22Rv1 (cell line): ENCODE measurements at regions not wholly inside any gene's neighbourhood (a gene's known extent, or its start where the extent isn't known, plus 50 kb on each side); places are given as distances from the start of the nearest gene placed in this dataset.
"Not testable (repeated sequence)": the region's sequence is repeated elsewhere in the genome, so short reads cannot be mapped to it uniquely, and the experiment has no call there.

Experiments
- H3K27ac ChIP-seq: fragments of 450-650 bp; 2 replicates; pipeline ENCODE4 v1.5.1; 2017
- CTCF ChIP-seq: fragments of 450-650 bp; IDR thresholded peaks from 2 replicates; pipeline ENCODE4 v1.5.1; 2017; ENCODE audit warnings: mild to moderate bottlenecking
- ZFX ChIP-seq: fragments of 450-650 bp; IDR thresholded peaks from 2 replicates; pipeline ENCODE4 v1.6.1; 2017; ENCODE audit warnings: antibody characterized with exemption, borderline replicate concordance

GRCh38 chr4:140233791-140234696 is 80.1 kb upstream of the MAML3 start:
- no peak for TF ChIP-seq CTCF
- TF ChIP-seq ZFX: no peak
- no peak overlapping the region for H3K27ac ChIP-seq

GRCh38 chr4:140229881-140230280 is 75.9 kb upstream of the MAML3 start:
- no peak overlapping the region for H3K27ac ChIP-seq
- no peak for TF ChIP-seq ZFX

GRCh38 chr4:140227286-140227685 is 73.3 kb upstream of the MAML3 start:
- no peak for TF ChIP-seq CTCF
- no peak for TF ChIP-seq ZFX
- no peak overlapping the region for H3K27ac ChIP-seq

- TF ChIP-seq CTCF (no peak), ZFX (no peak)
- no peak overlapping the region for H3K27ac ChIP-seq
Measured at GRCh38 chr4:140223056-140223810, 69.2 kb upstream of the MAML3 start.

- no peak for TF ChIP-seq CTCF
- no peak for TF ChIP-seq ZFX
- no peak overlapping the region for H3K27ac ChIP-seq
Measured at GRCh38 chr4:140222171-140222570, 68.2 kb upstream of the MAML3 start.

GRCh38 chr4:140220058-140220457 is 66.1 kb upstream of the MAML3 start:
- H3K27ac ChIP-seq: no peak overlapping the region
- TF ChIP-seq ZFX (no peak), CTCF (no peak)

- TF ChIP-seq ZFX (no peak), CTCF (no peak)
- no peak overlapping the region for H3K27ac ChIP-seq
Measured at GRCh38 chr4:140219567-140219966, 65.6 kb upstream of the MAML3 start.

GRCh38 chr4:140219070-140219469 is 65.1 kb upstream of the MAML3 start:
- H3K27ac ChIP-seq: not testable (repeated sequence)
